DMS79 treated with DMSO at 0.1 percent for 48 hours (cell line): ENCODE measurements at regions not wholly inside any gene's neighbourhood (a gene's known extent, or its start where the extent isn't known, plus 50 kb on each side); places are given as distances from the start of the nearest gene placed in this dataset.

Source experiments
- DNase-seq: peaks from one replicate; lab custom pipeline; 2025; lab: John Stamatoyannopoulos, UW

- DNase-seq: no peak
Observed at GRCh38 chr3:178152988-178153387, 383.2 kb upstream of the KCNMB2 start.

DNA sequence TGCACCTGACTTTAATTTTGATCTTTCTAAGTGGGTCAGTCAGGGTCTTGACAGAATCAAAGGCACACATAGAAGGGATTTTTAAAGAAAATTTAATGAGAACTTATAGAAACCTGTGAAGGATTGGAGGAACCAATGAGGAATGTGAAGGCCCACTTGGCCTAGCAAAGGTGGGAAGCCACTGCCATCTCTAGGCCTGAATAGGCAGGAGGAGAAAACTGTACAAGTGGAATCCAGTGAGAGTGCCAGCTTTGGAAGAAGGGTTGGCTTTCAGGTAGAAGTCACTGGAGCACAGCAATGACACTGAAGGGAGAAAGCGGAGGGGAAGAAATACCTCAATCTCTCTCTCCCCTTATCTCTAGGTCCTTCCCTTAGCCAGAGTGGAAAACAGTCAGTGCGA is 380.7 kb upstream of the KCNMB2 start:
- no peak for DNase-seq

GRCh38 chr3:178156301-178156700 is 379.9 kb upstream of the KCNMB2 start:
- DNase-seq: no peak

DNA sequence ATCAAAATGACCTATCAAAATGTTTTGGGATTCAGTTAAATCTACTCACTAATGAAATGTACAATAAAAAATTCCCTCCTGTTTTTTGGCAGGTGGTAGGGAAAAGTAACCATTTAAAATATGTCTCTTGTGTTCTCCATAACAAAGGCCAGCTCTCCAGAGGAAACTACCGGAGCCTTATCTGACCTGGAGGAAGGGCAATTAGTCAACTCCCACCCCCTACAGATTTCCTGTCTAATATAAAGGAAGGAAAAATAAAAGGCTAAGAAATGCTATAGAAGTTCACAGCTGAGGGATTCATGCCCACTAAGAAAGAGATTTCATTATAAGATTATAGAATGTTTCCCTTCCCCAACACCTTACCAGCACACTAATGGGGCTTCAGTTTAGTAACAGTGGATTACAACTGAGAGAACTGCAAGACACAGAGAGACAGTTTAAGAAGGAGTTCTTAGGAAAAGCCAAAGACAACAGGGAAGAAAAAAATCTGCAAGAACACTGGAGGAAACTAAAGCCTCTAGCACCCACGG is 376.5 kb upstream of the KCNMB2 start:
- no peak for DNase-seq

DNA sequence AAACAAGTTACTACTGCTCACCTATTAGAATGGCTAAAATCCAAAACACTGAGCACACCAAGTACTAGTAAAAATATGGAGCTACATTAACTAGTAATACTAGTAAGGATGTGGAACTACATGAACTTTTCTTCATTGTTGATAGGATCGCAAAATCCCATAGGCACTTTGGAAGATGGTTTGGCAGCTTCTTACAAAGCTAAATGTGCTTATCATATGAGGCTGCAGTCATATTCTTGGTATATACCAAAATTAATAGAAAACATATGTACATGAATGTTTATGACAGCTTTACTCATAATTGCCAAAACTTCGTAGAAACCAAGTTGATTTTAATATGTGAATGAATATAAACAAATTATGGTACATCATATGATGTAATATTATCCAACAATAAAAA is 366.8 kb upstream of the KCNMB2 start:
- DNase-seq: no peak

DNA sequence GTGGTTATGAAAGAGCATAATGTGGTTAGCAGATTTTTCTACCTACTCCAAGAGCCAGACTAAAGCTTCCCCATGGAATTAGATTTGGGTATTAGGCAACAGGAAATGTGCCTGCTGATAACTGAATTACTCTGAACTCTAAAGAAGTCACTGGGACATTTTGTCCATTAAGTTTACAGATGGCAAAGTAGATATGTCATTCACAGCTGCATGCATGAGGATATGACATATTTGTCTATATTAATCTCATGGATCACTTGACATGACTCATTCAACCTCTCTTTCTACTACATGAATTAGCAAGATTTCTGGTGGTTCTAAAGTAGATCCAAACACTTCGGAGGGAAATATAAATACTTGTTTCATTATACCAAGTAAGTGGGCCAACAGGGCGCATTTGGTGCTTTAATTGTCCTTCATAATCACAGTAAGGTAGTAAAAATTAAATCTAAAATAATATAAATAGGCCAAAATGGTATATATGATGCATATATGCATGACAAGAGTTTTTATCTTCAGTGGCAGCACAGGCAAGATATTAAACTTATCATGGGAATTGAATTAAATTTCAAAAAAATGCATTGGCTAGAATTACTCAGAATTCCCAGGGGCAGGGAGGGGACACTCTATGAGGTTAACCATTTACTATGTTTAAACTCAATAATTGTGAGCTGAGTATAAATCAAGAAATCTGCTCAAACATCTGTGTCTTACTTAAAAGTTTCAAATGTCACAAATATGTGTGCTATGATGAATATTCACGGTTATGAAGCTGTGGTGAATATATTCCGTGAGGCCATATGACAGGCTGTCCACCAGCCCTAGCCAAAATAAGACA is 365.3 kb upstream of the KCNMB2 start:
- DNase-seq: no peak

- DNase-seq: no peak
Observed at GRCh38 chr3:178172121-178172520, 364.1 kb upstream of the KCNMB2 start.

DNA sequence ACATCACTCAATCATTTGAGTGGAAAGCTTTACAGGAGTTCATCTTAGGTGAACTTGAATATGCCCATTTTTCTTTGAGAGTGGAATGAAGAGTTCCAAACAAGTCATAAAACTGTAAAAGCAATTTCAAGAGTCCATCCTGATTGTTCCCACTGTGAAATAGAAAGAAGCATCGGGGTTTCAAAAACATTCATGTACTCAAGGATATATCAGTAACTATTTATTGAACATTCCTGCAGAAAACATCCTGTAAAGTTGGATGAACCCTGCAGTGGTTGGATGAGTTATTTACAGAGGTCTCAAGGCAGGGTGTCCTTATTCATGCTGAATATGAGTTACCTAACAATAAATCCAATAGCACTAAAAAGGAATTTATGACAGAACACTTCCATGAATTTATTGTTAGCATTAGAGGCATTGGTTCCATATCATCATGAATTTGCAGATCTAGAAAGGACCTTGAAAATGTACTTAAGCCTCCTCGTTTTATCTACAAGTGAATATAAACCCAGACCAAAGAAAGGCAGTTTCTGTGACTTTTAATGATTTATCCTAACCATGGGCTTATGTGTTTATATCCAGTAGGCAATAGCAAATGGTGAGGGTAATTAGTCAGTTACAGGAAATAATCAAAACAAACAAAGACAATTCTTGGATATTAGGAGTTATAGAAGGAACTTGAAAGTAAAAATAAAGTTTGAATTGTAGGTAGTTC is 361.9 kb upstream of the KCNMB2 start:
- DNase-seq: no peak

DNA sequence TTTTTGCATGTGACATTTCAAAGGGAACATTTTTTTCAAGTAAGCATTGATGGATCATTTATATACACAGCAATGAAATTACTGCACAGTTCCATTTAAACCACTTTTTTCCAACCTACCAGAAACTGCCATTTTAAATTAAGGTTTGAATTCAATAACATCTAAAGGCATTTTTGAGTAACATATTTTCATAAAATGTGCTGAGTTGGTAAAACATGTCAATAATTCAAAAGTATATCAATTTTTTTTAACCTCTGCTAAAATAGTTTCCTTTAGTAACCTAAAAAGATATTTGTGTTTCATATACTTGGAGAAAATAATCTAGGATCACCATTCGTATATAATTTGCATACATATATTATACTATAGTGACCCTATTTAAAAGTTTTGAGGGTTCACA is 355.1 kb upstream of the KCNMB2 start:
- DNase-seq: no peak

DNA sequence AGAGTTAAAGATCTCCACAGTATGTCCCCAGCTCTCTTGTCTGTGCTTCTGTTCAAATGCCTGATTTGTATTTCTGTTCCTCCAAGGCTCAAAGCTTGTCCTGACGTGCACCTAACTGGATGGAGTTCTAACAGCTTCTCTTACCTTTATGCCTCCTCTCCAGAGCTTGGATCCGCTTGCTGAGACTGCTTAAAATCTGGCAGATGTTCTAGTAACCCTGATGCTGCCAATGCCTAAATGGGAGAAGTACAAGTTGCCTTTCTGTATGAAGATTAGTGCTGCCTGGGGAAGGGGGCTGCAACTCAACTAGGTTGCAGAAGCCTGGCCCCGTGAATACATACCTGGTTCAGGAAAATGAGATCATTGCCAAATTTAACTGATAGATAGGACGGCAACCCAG is 354.5 kb upstream of the KCNMB2 start:
- no peak for DNase-seq

- no peak for DNase-seq
Observed at GRCh38 chr3:178182337-178182779, 353.9 kb upstream of the KCNMB2 start.

- no peak for DNase-seq
Observed at GRCh38 chr3:178184833-178185232, 351.4 kb upstream of the KCNMB2 start.

- DNase-seq: no peak
Observed at GRCh38 chr3:178186666-178187065, 349.6 kb upstream of the KCNMB2 start.

DNA sequence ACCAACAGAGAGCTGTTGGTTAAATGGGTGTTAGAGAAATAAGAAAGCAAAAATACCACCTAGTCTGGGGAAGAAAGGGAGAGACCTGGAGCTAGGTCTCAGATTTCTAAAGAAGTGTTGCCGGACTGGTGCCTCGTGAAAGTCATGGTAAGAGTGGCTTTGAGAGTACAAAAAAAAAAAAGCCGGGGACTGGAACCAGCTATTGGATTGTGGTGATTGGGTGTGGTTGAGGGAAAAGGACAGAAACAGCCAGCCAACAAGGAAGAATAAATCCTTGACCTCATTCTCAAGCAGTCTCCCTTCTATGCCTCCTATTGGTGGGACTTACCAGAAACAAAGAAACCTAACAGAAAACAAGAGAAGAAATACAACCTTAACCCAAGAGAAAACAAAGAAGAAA is 346.4 kb upstream of the KCNMB2 start:
- DNase-seq: no peak

DNA sequence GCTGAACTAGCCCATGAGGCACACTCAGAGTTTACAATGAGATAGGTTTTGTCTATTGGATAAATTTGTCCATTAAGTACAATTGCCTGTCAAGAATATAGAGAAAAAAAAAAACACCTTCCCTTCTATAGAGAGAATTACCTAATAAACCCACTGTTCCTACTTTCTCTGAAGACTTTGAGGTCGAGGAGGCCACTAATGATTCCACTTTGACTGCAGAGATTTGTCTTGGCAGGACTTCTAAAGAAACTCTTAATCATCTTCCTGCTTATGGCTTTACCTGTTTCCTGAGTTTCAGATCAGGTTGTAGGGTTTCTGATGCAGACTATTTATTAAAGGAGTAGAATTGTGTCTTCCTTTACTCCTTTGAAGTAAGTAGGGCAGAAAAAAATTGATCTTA is 342.4 kb upstream of the KCNMB2 start:
- DNase-seq: no peak

DNA sequence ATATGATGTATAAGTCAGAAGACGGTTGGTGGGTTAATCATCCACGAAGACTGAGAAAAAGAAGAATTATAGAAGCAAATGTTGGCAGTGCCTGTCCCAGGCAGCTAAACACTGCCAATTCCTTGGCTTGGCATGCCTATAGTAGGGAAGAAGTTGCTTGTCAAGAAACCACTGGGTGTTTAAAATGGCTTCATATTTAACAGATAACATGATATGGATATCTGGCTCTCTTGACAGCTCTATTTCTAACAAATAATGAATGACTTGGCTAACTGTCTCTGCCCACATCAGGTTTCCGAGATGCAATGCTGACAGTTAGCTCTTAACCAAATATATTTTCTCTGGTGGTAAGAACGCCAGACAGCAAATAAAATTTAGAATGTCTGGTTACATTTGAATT is 341.7 kb upstream of the KCNMB2 start:
- no peak for DNase-seq

GRCh38 chr3:178195824-178196223 is 340.4 kb upstream of the KCNMB2 start:
- no peak for DNase-seq

GRCh38 chr3:178198329-178198728 is 337.9 kb upstream of the KCNMB2 start:
- no peak for DNase-seq

- DNase-seq: no peak
Observed at GRCh38 chr3:178200316-178200715, 335.9 kb upstream of the KCNMB2 start.

GRCh38 chr3:178201714-178202113 is 334.5 kb upstream of the KCNMB2 start:
- DNase-seq: no peak

- no peak for DNase-seq
Observed at GRCh38 chr3:178202194-178202593, 334.0 kb upstream of the KCNMB2 start.

DNA sequence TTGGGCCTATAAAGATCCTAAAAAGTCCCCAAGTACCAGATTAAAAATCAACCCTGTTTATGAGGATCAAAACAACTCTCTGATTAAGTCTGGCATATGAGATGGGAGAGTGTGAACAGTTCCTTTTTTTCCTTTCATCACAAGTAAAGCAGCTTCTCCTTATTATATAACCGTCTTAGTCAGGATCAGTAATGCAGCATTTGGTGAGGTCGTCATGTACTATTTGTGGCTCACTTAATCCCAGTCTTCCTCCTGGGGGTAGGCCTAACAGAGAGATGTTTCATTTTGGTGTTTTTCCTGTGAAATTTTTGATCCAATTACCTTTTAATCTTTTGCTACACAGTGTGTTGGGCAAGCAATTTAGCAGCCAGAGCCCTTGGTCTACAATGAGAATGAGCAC is 333.1 kb upstream of the KCNMB2 start:
- DNase-seq: no peak

- no peak for DNase-seq
Observed at GRCh38 chr3:178203650-178204049, 332.6 kb upstream of the KCNMB2 start.
